ENCODE measurements at regions not wholly inside any gene's neighbourhood (a gene's known extent, or its start where the extent isn't known, plus 50 kb on each side); places are given as distances from the start of the nearest gene placed in this dataset.
A peak's percentile ranks its signal among the peaks of the same experiment; 100 is the strongest.
"Not testable (repeated sequence)": the region's sequence is repeated elsewhere in the genome, so short reads cannot be mapped to it uniquely, and the experiment has no call there.

- no peak for DNase-seq (ENCODE audit: low read depth in 3 of 3, low spot score in 2 of 3)
Measured at GRCh38 chr3:26252001-26252400, 370.6 kb upstream of the LRRC3B start.

- no peak for DNase-seq (ENCODE audit: low read depth in 3 of 3, low spot score in 2 of 3)
Measured at GRCh38 chr3:26256224-26256623, 366.3 kb upstream of the LRRC3B start.

GRCh38 chr3:26259176-26259575 lies 363.4 kb upstream of the LRRC3B start:
- no peak for DNase-seq (ENCODE audit: low read depth in 3 of 3, low spot score in 2 of 3)

- DNase-seq (ENCODE audit: low read depth in 3 of 3, low spot score in 2 of 3) = no peak
Measured at GRCh38 chr3:26260139-26260538, 362.4 kb upstream of the LRRC3B start.

GRCh38 chr3:26264708-26265107 lies 357.9 kb upstream of the LRRC3B start:
- no peak for DNase-seq (ENCODE audit: low read depth in 3 of 3, low spot score in 2 of 3)

GRCh38 chr3:26271848-26272247 lies 350.7 kb upstream of the LRRC3B start:
- DNase-seq (ENCODE audit: low read depth in 3 of 3, low spot score in 2 of 3) = no peak

- DNase-seq (ENCODE audit: low read depth in 3 of 3, low spot score in 2 of 3) = no peak
Measured at GRCh38 chr3:26273196-26273595, 349.4 kb upstream of the LRRC3B start.

- no peak for DNase-seq (ENCODE audit: low read depth in 3 of 3, low spot score in 2 of 3)
Measured at GRCh38 chr3:26279091-26279490, 343.5 kb upstream of the LRRC3B start.

GRCh38 chr3:26280517-26280916 lies 342.1 kb upstream of the LRRC3B start:
- no peak for DNase-seq (ENCODE audit: low read depth in 3 of 3, low spot score in 2 of 3)

- DNase-seq (ENCODE audit: low read depth in 3 of 3, low spot score in 2 of 3) = no peak
Measured at GRCh38 chr3:26281284-26281985, 341.1 kb upstream of the LRRC3B start.

- not testable (repeated sequence) for DNase-seq (ENCODE audit: low read depth in 3 of 3, low spot score in 2 of 3)
Measured at GRCh38 chr3:26284503-26284902, 338.1 kb upstream of the LRRC3B start.

- no peak for DNase-seq (ENCODE audit: low read depth in 3 of 3, low spot score in 2 of 3)
Measured at GRCh38 chr3:26291840-26292239, 330.7 kb upstream of the LRRC3B start.

- no peak for DNase-seq (ENCODE audit: low read depth in 3 of 3, low spot score in 2 of 3)
Measured at GRCh38 chr3:26292780-26293179, 329.8 kb upstream of the LRRC3B start.

- DNase-seq (ENCODE audit: low read depth in 3 of 3, low spot score in 2 of 3) = peak in 2 of 3 donors; percentile 16 to 18
Measured at GRCh38 chr3:26293329-26293844, 329.2 kb upstream of the LRRC3B start.

- DNase-seq (ENCODE audit: low read depth in 3 of 3, low spot score in 2 of 3) = no peak
Measured at GRCh38 chr3:26307192-26307591, 315.4 kb upstream of the LRRC3B start.

GRCh38 chr3:26307787-26308186 lies 314.8 kb upstream of the LRRC3B start:
- no peak for DNase-seq (ENCODE audit: low read depth in 3 of 3, low spot score in 2 of 3)

- no peak for DNase-seq (ENCODE audit: low read depth in 3 of 3, low spot score in 2 of 3)
Measured at GRCh38 chr3:26308454-26308853, 314.1 kb upstream of the LRRC3B start.

- not testable (repeated sequence) for DNase-seq (ENCODE audit: low read depth in 3 of 3, low spot score in 2 of 3)
Measured at GRCh38 chr3:26309536-26309935, 313.0 kb upstream of the LRRC3B start.

GRCh38 chr3:26312816-26313215 lies 309.8 kb upstream of the LRRC3B start:
- DNase-seq (ENCODE audit: low read depth in 3 of 3, low spot score in 2 of 3) = no peak

- no peak for DNase-seq (ENCODE audit: low read depth in 3 of 3, low spot score in 2 of 3)
Measured at GRCh38 chr3:26316472-26316871, 306.1 kb upstream of the LRRC3B start.

GRCh38 chr3:26323741-26324140 lies 298.8 kb upstream of the LRRC3B start:
- not testable (repeated sequence) for DNase-seq (ENCODE audit: low read depth in 3 of 3, low spot score in 2 of 3)

GRCh38 chr3:26340001-26340400 lies 282.6 kb upstream of the LRRC3B start:
- no peak for DNase-seq (ENCODE audit: low read depth in 3 of 3, low spot score in 2 of 3)

- DNase-seq (ENCODE audit: low read depth in 3 of 3, low spot score in 2 of 3) = no peak
Measured at GRCh38 chr3:26343647-26344046, 278.9 kb upstream of the LRRC3B start.
